ENCODE measurements at regions not wholly inside any gene's neighbourhood (a gene's known extent, or its start where the extent isn't known, plus 50 kb on each side); places are given as distances from the start of the nearest gene placed in this dataset.

- H3K4me3 ChIP-seq (ENCODE audit: insufficient read depth, low read depth, low read length): no peak overlapping the region
- ChIA-PET CTCF (no interaction called here), POLR2A (ENCODE audit: unreplicated experiment) (no interaction called here)
- H3K9me1 ChIP-seq (ENCODE audit: insufficient read depth, low read length): no peaks in the 10 kb centered on the region
- intact Hi-C loops (cut with micrococcal nuclease): no loop called here
- no peak overlapping the region for H3K9ac ChIP-seq (ENCODE audit: low read depth, low read length)
- no peak overlapping the region for H4K5ac ChIP-seq (ENCODE audit: low read depth, low read length)
- H4K91ac ChIP-seq (ENCODE audit: insufficient read depth, low read depth, low read length): no peak overlapping the region
- ATAC-seq (ENCODE audit: low read depth): no peak
- no peak overlapping the region for H3K18ac ChIP-seq (ENCODE audit: low read depth, low read length)
- H4K8ac ChIP-seq (ENCODE audit: low read depth in 2 of 2, low read length in 2 of 2): no peak overlapping the region
- no peak overlapping the region for H3K23ac ChIP-seq (ENCODE audit: low read depth, low read length)
- H3K27ac ChIP-seq (ENCODE audit: insufficient read depth, low read length): no peak overlapping the region
- no peak overlapping the region for H3K56ac ChIP-seq (ENCODE audit: extremely low read depth, insufficient read depth, low read length)
- H3K4ac ChIP-seq (ENCODE audit: low read depth, low read length): no peak overlapping the region
- WGBS, 2 experiments (ENCODE audit: extremely low coverage in 2 of 2, insufficient read length in 1 of 2): 63% methylated on average over 2 of the region's 8 CpGs; no CpG with 5 or more reads in 1 of the 2 experiments
- no peak overlapping the region for H2BK120ac ChIP-seq (ENCODE audit: low read depth, low read length)
- in situ Hi-C loops (cut with MboI; ENCODE audit: low sequenced_read_pairs): no loop called here
- H3K4me2 ChIP-seq (ENCODE audit: low read depth, low read length): no peak overlapping the region
- TF ChIP-seq USF2 (IDR thresholded peaks at IDR 0.05; ENCODE audit: low read depth, low read length) (no peak), CHD1 (IDR thresholded peaks at IDR 0.05; ENCODE audit: low read depth, low read length) (no peak), SMC3 (IDR thresholded peaks at IDR 0.05; ENCODE audit: low read depth, low read length) (no peak), MAZ (IDR thresholded peaks at IDR 0.05; ENCODE audit: borderline replicate concordance, low read depth, low read length) (no peak), RAD21 (IDR thresholded peaks at IDR 0.05; ENCODE audit: low read length) (no peak), POLR2A (IDR thresholded peaks at IDR 0.05; ENCODE audit: low read depth, low read length) (no peak), MXI1 (IDR thresholded peaks at IDR 0.05; ENCODE audit: borderline replicate concordance, low read depth, low read length) (no peak), RCOR1 (IDR thresholded peaks at IDR 0.05; ENCODE audit: insufficient replicate concordance, low read length) (no peak)
- H3K14ac ChIP-seq (replicated peaks; ENCODE audit: low read depth, low read length): no peak overlapping the region
- H2AK5ac ChIP-seq (ENCODE audit: low read depth, low read length): no peak overlapping the region
- no peak overlapping the region for H2BK20ac ChIP-seq (ENCODE audit: low read depth, low read length)
- H4K20me1 ChIP-seq (ENCODE audit: insufficient read depth, low read length): no peaks in the 10 kb centered on the region
- H3K27me3 ChIP-seq (ENCODE audit: control insufficient read depth, insufficient read depth, low read length): no peaks in the 10 kb centered on the region
- H2BK5ac ChIP-seq (ENCODE audit: low read depth, low read length, poor library complexity, severe bottlenecking): no peak overlapping the region
- no peaks in the 10 kb centered on the region for H3K79me1 ChIP-seq (ENCODE audit: low read depth in 1 of 2, low read length in 2 of 2)
- H3K9me3 ChIP-seq (ENCODE audit: control insufficient read depth, insufficient read depth, low read length): peaks cover 8% of the 10 kb centered on the region
- no peaks in the 10 kb centered on the region for H3K36me3 ChIP-seq (ENCODE audit: control insufficient read depth, insufficient read depth, low read length)
- no peak for DNase-seq
- H2BK15ac ChIP-seq (ENCODE audit: low read depth, low read length): no peak overlapping the region
- H2AK9ac ChIP-seq (replicated peaks; ENCODE audit: low read depth, low read length, poor library complexity): no peak overlapping the region
- BruUV-seq (replicated peaks): no TSS peak
- H2AFZ ChIP-seq (replicated peaks; ENCODE audit: low read length, poor library complexity): no peak overlapping the region
- dilution Hi-C loops (cut with HindIII; ENCODE audit: low sequenced_read_pairs, unreplicated experiment): no loop called here
- no peaks in the 10 kb centered on the region for H3K4me1 ChIP-seq (ENCODE audit: control insufficient read depth, insufficient read depth, low read length)
Measured at GRCh38 chr6:69449887-69450286, 346.9 kb downstream of the LMBRD1 start.
